ENCODE measurements at regions not wholly inside any gene's neighbourhood (a gene's known extent, or its start where the extent isn't known, plus 50 kb on each side); places are given as distances from the start of the nearest gene placed in this dataset.

DNA sequence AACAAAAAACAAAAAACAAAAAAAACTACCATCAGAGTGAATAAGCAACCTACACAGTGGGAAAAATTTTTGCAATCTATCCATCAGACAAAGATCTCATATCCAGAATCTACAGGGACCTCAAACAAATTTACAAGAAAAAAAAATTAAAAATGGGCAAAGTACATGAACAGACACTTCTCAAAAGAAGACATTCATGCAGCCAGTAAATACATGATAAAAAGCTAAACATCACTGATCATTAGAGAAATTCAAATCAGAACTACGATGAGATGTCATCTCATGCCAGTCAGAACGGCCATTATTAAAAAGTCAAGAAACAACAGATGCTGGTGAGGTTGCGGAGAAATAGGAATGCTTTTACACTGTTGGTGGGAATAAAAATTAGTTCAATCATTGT lies 466.5 kb upstream of the ATXN7L3B start:
- no peak overlapping the region for H3K4me3 ChIP-seq
- H3F3A ChIP-seq (replicated peaks; ENCODE audit: low read depth) = no peaks in the 10 kb centered on the region
- no peaks in the 10 kb centered on the region for H3K79me2 ChIP-seq (replicated peaks; ENCODE audit: insufficient read depth)
- H3K27ac Mint-ChIP-seq = no peak overlapping the region
- H4K20me1 ChIP-seq (replicated peaks; ENCODE audit: insufficient read depth) = no peaks in the 10 kb centered on the region
- no peaks in the 10 kb centered on the region; the same call in 1 of the 3 replicates for H3K36me3 Mint-ChIP-seq (ENCODE audit: low read depth)
- H3K4me3 Mint-ChIP-seq = no peak overlapping the region
- peaks cover 17% of the 10 kb centered on the region; the same call in 2 of the 3 replicates for H3K9me3 Mint-ChIP-seq
- no peak for TF ChIP-seq CREB1 (CRISPR knock-in tag; IDR thresholded peaks at IDR 0.05; ENCODE audit: low read depth)
- TF ChIP-seq, protein P1, sequence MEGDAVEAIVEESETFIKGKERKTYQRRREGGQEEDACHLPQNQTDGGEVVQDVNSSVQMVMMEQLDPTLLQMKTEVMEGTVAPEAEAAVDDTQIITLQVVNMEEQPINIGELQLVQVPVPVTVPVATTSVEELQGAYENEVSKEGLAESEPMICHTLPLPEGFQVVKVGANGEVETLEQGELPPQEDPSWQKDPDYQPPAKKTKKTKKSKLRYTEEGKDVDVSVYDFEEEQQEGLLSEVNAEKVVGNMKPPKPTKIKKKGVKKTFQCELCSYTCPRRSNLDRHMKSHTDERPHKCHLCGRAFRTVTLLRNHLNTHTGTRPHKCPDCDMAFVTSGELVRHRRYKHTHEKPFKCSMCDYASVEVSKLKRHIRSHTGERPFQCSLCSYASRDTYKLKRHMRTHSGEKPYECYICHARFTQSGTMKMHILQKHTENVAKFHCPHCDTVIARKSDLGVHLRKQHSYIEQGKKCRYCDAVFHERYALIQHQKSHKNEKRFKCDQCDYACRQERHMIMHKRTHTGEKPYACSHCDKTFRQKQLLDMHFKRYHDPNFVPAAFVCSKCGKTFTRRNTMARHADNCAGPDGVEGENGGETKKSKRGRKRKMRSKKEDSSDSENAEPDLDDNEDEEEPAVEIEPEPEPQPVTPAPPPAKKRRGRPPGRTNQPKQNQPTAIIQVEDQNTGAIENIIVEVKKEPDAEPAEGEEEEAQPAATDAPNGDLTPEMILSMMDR (conservative IDR thresholded peaks at IDR 0.05; ENCODE audit: low read depth in 2 of 2) = no peak
- TF ChIP-seq POLR2AphosphoS5 (IDR thresholded peaks at IDR 0.05; ENCODE audit: low read depth) = no peak
- TF ChIP-seq ZNF331 (CRISPR knock-in tag; IDR thresholded peaks at IDR 0.05; ENCODE audit: low read depth) = no peak
- no peak for TF ChIP-seq ZNF114 (CRISPR knock-in tag; IDR thresholded peaks at IDR 0.05)
- TF ChIP-seq, protein P2, sequence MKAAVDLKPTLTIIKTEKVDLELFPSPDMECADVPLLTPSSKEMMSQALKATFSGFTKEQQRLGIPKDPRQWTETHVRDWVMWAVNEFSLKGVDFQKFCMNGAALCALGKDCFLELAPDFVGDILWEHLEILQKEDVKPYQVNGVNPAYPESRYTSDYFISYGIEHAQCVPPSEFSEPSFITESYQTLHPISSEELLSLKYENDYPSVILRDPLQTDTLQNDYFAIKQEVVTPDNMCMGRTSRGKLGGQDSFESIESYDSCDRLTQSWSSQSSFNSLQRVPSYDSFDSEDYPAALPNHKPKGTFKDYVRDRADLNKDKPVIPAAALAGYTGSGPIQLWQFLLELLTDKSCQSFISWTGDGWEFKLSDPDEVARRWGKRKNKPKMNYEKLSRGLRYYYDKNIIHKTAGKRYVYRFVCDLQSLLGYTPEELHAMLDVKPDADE (IDR thresholded peaks at IDR 0.05) = no peak
- no peak for TF ChIP-seq NANOG (IDR thresholded peaks at IDR 0.05; ENCODE audit: borderline replicate concordance)
- TF ChIP-seq STAT1 (IDR thresholded peaks at IDR 0.05; ENCODE audit: unreplicated experiment) = no peak
- no peak for TF ChIP-seq EZH2 (IDR thresholded peaks at IDR 0.05; ENCODE audit: low read depth, unreplicated experiment)
- TF ChIP-seq, protein P3, sequence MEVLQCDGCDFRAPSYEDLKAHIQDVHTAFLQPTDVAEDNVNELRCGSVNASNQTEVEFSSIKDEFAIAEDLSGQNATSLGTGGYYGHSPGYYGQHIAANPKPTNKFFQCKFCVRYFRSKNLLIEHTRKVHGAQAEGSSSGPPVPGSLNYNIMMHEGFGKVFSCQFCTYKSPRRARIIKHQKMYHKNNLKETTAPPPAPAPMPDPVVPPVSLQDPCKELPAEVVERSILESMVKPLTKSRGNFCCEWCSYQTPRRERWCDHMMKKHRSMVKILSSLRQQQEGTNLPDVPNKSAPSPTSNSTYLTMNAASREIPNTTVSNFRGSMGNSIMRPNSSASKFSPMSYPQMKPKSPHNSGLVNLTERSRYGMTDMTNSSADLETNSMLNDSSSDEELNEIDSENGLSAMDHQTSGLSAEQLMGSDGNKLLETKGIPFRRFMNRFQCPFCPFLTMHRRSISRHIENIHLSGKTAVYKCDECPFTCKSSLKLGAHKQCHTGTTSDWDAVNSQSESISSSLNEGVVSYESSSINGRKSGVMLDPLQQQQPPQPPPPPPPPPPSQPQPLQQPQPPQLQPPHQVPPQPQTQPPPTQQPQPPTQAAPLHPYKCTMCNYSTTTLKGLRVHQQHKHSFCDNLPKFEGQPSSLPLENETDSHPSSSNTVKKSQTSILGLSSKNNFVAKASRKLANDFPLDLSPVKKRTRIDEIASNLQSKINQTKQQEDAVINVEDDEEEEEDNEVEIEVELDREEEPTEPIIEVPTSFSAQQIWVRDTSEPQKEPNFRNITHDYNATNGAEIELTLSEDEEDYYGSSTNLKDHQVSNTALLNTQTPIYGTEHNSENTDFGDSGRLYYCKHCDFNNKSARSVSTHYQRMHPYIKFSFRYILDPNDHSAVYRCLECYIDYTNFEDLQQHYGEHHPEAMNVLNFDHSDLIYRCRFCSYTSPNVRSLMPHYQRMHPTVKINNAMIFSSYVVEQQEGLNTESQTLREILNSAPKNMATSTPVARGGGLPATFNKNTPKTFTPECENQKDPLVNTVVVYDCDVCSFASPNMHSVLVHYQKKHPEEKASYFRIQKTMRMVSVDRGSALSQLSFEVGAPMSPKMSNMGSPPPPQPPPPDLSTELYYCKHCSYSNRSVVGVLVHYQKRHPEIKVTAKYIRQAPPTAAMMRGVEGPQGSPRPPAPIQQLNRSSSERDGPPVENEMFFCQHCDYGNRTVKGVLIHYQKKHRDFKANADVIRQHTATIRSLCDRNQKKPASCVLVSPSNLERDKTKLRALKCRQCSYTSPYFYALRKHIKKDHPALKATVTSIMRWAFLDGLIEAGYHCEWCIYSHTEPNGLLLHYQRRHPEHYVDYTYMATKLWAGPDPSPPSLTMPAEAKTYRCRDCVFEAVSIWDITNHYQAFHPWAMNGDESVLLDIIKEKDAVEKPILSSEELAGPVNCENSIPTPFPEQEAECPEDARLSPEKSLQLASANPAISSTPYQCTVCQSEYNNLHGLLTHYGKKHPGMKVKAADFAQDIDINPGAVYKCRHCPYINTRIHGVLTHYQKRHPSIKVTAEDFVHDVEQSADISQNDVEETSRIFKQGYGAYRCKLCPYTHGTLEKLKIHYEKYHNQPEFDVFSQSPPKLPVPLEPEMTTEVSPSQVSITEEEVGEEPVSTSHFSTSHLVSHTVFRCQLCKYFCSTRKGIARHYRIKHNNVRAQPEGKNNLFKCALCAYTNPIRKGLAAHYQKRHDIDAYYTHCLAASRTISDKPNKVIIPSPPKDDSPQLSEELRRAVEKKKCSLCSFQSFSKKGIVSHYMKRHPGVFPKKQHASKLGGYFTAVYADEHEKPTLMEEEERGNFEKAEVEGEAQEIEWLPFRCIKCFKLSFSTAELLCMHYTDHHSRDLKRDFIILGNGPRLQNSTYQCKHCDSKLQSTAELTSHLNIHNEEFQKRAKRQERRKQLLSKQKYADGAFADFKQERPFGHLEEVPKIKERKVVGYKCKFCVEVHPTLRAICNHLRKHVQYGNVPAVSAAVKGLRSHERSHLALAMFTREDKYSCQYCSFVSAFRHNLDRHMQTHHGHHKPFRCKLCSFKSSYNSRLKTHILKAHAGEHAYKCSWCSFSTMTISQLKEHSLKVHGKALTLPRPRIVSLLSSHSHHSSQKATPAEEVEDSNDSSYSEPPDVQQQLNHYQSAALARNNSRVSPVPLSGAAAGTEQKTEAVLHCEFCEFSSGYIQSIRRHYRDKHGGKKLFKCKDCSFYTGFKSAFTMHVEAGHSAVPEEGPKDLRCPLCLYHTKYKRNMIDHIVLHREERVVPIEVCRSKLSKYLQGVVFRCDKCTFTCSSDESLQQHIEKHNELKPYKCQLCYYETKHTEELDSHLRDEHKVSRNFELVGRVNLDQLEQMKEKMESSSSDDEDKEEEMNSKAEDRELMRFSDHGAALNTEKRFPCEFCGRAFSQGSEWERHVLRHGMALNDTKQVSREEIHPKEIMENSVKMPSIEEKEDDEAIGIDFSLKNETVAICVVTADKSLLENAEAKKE (CRISPR knock-in tag; IDR thresholded peaks at IDR 0.05) = no peak
- TF ChIP-seq JUNB (IDR thresholded peaks at IDR 0.05; ENCODE audit: unreplicated experiment) = no peak
- TF ChIP-seq, protein P4, sequence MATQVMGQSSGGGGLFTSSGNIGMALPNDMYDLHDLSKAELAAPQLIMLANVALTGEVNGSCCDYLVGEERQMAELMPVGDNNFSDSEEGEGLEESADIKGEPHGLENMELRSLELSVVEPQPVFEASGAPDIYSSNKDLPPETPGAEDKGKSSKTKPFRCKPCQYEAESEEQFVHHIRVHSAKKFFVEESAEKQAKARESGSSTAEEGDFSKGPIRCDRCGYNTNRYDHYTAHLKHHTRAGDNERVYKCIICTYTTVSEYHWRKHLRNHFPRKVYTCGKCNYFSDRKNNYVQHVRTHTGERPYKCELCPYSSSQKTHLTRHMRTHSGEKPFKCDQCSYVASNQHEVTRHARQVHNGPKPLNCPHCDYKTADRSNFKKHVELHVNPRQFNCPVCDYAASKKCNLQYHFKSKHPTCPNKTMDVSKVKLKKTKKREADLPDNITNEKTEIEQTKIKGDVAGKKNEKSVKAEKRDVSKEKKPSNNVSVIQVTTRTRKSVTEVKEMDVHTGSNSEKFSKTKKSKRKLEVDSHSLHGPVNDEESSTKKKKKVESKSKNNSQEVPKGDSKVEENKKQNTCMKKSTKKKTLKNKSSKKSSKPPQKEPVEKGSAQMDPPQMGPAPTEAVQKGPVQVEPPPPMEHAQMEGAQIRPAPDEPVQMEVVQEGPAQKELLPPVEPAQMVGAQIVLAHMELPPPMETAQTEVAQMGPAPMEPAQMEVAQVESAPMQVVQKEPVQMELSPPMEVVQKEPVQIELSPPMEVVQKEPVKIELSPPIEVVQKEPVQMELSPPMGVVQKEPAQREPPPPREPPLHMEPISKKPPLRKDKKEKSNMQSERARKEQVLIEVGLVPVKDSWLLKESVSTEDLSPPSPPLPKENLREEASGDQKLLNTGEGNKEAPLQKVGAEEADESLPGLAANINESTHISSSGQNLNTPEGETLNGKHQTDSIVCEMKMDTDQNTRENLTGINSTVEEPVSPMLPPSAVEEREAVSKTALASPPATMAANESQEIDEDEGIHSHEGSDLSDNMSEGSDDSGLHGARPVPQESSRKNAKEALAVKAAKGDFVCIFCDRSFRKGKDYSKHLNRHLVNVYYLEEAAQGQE (IDR thresholded peaks at IDR 0.05; ENCODE audit: unreplicated experiment) = no peak
- no peak overlapping the region for H2AFZ ChIP-seq
- no peaks in the 10 kb centered on the region for H3K27me3 ChIP-seq (ENCODE audit: insufficient read depth)
- no peaks in the 10 kb centered on the region for H3K27me3 Mint-ChIP-seq (ENCODE audit: insufficient read depth, low read depth, poor library complexity)
- no peaks in the 10 kb centered on the region; the same call in 1 of the 2 replicates for H3K36me3 ChIP-seq (ENCODE audit: insufficient read depth)
- no peaks in the 10 kb centered on the region for H3K4me1 Mint-ChIP-seq
- DNase-seq (ENCODE audit: low spot score) = no peak
- no peak overlapping the region for H3K27ac ChIP-seq (ENCODE audit: low read depth)
- ATAC-seq = no peak
- H3K4me2 ChIP-seq = no peak overlapping the region
- H3K9me2 ChIP-seq (ENCODE audit: insufficient read depth) = no peaks in the 10 kb centered on the region; the same call in 1 of the 2 replicates
- H3K4me1 ChIP-seq (ENCODE audit: insufficient read depth) = no peaks in the 10 kb centered on the region

Measured in GM23338 (cell line).